ENCODE measurements at regions not wholly inside any gene's neighbourhood (a gene's known extent, or its start where the extent isn't known, plus 50 kb on each side); places are given as distances from the start of the nearest gene placed in this dataset.
"Not testable (repeated sequence)": the region's sequence is repeated elsewhere in the genome, so short reads cannot be mapped to it uniquely, and the experiment has no call there.

DNA sequence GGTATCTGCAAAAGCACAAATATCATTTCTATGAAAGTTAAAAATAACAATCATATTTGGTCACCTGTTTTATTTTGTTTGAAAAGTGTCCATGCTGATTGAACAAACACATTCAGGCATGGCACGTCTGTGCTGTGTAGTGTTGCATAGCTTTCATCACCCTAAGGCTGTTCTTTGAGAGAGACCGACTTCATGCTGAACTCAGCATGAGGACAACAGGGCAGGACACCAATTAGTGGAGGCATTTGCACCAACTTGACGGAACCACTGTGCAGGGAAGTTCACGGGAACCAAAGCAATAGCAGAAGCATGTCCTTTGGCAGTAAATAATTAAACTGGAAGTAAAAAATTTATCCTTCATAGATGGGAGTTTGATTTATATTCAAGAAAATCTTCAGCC is 158.4 kb upstream of the SLC7A11 start:
- Histone ChIP-seq H3K4me1 (ENCODE audit: insufficient read depth) (no peaks in the 10 kb centered on the region), H3K27ac (ENCODE audit: low read depth) (no peak overlapping the region), H3K36me3 (ENCODE audit: insufficient read depth) (no peaks in the 10 kb centered on the region), H3K4me3 (ENCODE audit: low read depth, low read length) (no peak overlapping the region)
- 39% methylated on average over 4 of the region's 4 CpGs for WGBS
- DNase-seq (ENCODE audit: extremely low spot score): no peak

DNA sequence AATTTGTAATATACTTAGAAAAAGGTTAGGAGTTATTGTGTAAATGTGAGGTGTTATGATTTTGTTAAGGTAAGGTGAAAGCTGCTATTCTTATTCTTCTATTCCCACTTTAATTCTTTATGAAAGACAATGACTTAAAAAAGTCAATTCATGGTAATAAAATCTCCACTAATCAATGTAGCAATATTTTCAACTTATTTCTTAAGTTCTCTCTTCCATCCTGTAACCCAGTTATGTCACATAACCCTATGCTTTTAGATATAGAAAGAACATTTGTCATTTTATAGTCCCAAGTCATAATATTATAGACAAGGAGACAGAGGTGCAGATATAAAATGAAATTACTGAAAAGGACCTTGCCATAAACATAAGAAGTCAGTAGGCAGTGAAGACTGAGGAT is 157.9 kb upstream of the SLC7A11 start:
- DNase-seq (ENCODE audit: extremely low spot score): no peak
- Histone ChIP-seq H3K4me1 (ENCODE audit: insufficient read depth) (no peaks in the 10 kb centered on the region), H3K36me3 (ENCODE audit: insufficient read depth) (no peaks in the 10 kb centered on the region), H3K4me3 (ENCODE audit: low read depth, low read length) (no peak overlapping the region), H3K27ac (ENCODE audit: low read depth) (no peak overlapping the region)

- H3K4me3 ChIP-seq (ENCODE audit: low read depth, low read length): no peak overlapping the region
- H3K36me3 ChIP-seq (ENCODE audit: insufficient read depth): no peaks in the 10 kb centered on the region
- H3K4me1 ChIP-seq (ENCODE audit: insufficient read depth): no peaks in the 10 kb centered on the region
- H3K27ac ChIP-seq (ENCODE audit: low read depth): no peak overlapping the region
- no peak for DNase-seq (ENCODE audit: extremely low spot score)
Observed at GRCh38 chr4:138399081-138399480, 156.9 kb upstream of the SLC7A11 start.

DNA sequence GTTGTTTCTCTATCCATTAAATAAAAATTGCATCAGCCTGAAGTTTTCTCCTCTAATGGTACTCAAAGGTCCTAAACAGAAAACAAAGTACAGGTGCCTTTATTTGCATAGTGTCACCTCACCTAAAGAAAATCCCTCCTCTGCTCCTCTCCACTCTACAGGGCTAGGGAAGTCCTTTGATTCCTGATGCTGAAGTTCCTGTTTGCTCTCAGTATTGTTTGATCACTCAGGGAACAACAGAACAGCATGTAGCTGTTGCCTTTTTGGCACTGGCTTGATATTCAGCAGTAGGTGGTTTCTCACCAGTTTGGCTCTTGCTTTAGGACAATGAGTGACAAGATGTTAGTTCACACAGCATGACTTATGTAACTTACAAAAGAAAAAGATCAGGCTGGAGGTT is 156.2 kb upstream of the SLC7A11 start:
- H3K36me3 ChIP-seq (ENCODE audit: insufficient read depth): no peaks in the 10 kb centered on the region
- no peaks in the 10 kb centered on the region for H3K4me1 ChIP-seq (ENCODE audit: insufficient read depth)
- H3K27ac ChIP-seq (ENCODE audit: low read depth): no peak overlapping the region
- DNase-seq (ENCODE audit: extremely low spot score): no peak
- H3K4me3 ChIP-seq (ENCODE audit: low read depth, low read length): no peak overlapping the region

DNA sequence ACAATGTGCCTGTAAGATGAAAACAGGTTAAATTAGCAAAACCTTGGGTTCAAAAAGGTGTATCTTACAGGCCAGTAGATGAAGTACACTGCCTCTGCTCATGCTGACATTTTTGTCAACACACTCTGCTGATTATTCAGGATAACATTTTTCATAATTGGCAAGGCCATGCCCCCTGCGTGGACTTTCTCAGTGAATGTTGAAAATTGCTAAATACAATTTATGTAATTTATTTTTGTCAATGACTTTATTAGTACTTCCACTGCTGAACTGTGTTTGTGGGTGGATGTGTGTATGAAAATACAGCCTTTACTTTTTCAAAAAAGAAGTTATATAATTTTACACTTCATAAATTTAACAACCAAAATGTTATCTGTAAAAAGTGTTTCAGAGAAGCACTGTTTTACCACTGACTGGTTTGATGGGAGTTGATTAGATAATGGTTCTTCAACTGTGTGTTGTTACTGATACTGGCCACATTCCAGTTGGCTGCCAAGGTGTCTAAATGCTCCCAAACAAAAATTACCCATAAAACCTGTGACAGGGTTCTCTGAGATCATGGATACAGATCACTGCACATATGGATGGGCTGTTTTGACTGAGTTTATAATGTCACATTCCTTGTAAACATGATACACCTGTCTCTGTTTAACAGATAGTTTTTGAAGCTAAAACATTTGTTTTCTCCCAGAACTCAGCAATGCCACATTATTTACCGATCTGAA is 151.9 kb upstream of the SLC7A11 start:
- no peak for DNase-seq (ENCODE audit: extremely low spot score)
- Histone ChIP-seq H3K4me3 (ENCODE audit: low read depth, low read length) (no peak overlapping the region), H3K27ac (ENCODE audit: low read depth) (no peak overlapping the region), H3K36me3 (ENCODE audit: insufficient read depth) (no peaks in the 10 kb centered on the region), H3K4me1 (ENCODE audit: insufficient read depth) (no peaks in the 10 kb centered on the region)
- 46% methylated on average over 2 of the region's 2 CpGs for WGBS

DNA sequence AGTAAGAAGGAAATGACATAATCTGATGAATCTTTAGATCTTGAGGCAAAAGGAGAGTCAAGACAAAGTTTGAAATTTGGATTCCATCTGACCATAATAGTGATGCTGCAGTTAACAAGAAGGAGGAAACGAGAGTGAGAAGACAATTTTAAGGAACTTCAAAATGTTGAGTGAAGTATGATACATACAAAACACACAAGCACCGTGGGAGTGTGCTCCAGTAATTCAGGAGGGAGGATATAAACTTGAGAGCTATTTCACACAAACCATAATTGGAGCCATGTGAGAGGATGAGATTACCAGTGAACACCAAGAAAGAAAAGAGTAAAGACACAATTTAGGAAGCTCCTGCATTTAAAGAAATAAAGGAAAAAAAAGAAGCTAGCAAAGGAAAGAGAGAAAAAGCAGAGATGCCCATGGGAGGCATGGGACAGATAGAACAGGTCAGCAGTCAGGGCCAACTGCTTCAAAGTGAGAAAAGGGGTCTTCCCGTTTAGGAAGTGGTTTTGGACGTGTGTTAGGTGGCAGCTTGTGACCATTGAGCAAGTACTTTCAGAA is 150.7 kb upstream of the SLC7A11 start:
- no peak for DNase-seq (ENCODE audit: extremely low spot score)

DNA sequence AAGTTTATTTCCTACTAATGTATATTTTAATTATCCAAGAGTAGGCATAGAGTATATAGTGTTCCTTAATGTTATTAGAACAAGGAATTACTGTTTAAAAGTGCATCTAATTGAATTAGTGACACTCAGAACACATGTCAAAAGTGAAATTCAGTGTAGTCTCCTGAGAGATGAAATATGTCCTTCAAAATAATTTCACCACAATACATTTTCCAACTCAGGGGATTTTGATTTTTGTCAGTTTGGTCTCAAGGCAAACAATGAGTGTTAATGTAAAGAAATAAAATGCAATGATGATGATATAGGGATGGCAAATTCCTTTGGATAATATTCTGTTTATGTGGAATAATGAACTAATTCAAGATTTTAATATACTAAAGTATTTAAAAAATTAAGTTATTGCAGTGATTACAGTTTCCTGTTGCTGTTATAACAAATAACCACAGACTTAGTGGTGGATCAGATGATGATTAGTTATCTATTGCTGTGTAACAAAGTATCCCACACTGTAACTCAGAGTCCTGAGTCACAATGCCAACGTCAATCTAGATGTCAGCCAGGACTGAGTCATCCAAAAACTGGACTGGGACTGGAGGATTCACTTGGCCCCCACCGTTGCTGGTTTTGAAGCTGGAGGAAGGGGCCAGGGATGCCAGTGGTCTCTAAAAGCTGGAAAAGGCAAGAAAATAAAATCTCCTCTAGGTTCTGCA is 148.0 kb upstream of the SLC7A11 start:
- H3K4me1 ChIP-seq (ENCODE audit: insufficient read depth): no peaks in the 10 kb centered on the region
- DNase-seq (ENCODE audit: extremely low spot score): no peak
- H3K36me3 ChIP-seq (ENCODE audit: insufficient read depth): no peaks in the 10 kb centered on the region
- 49% methylated on average over 2 of the region's 2 CpGs for WGBS
- no peak overlapping the region for H3K27ac ChIP-seq (ENCODE audit: low read depth)
- no peak overlapping the region for H3K4me3 ChIP-seq (ENCODE audit: low read depth, low read length)

More for the DNA sequence above, 150.7 kb upstream of the SLC7A11 start:
- 83% methylated on average over 4 of the region's 4 CpGs for WGBS
- Histone ChIP-seq H3K4me1 (ENCODE audit: insufficient read depth) (no peaks in the 10 kb centered on the region), H3K27ac (ENCODE audit: low read depth) (no peak overlapping the region), H3K4me3 (ENCODE audit: low read depth, low read length) (no peak overlapping the region), H3K36me3 (ENCODE audit: insufficient read depth) (no peaks in the 10 kb centered on the region)

DNA sequence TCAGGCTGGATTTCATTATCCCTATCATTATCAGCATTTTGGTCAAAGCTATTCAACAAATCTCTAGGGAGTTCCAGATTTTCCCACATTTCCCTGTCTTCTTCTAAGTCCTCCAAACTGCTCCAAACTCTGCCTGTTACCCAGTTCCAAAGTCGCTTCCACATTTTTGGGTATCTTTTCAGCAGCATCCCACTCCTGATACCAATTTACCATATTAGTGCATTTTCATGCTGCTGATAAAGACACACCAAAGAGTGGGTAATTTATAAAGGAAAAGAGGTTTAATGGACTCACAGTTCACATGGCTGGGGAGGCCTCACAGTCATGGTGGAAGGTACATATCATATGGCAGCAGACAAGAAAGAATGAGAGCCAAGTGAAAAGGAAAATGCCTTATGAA is 132.8 kb upstream of the SLC7A11 start:
- no peaks in the 10 kb centered on the region for H3K4me1 ChIP-seq (ENCODE audit: insufficient read depth)
- no peaks in the 10 kb centered on the region for H3K36me3 ChIP-seq (ENCODE audit: insufficient read depth)
- no peak overlapping the region for H3K27ac ChIP-seq (ENCODE audit: low read depth)
- DNase-seq (ENCODE audit: extremely low spot score): no peak
- H3K4me3 ChIP-seq (ENCODE audit: low read depth, low read length): no peak overlapping the region
- WGBS: 89% methylated on average over 1 of the region's 1 CpG

- Histone ChIP-seq H3K4me3 (ENCODE audit: low read depth, low read length) (no peak overlapping the region), H3K4me1 (ENCODE audit: insufficient read depth) (no peaks in the 10 kb centered on the region), H3K36me3 (ENCODE audit: insufficient read depth) (no peaks in the 10 kb centered on the region), H3K27ac (ENCODE audit: low read depth) (no peak overlapping the region)
- no peak for DNase-seq (ENCODE audit: extremely low spot score)
Observed at GRCh38 chr4:138367942-138368341, 125.8 kb upstream of the SLC7A11 start.

GRCh38 chr4:138352446-138352845 is 110.3 kb upstream of the SLC7A11 start:
- 93% methylated on average over 3 of the region's 3 CpGs for WGBS
- H3K36me3 ChIP-seq (ENCODE audit: insufficient read depth); H3K4me3 ChIP-seq (ENCODE audit: low read depth, low read length); H3K27ac ChIP-seq (ENCODE audit: low read depth); H3K4me1 ChIP-seq (ENCODE audit: insufficient read depth); DNase-seq (ENCODE audit: extremely low spot score): not testable (repeated sequence)

GRCh38 chr4:138348055-138348454 is 105.9 kb upstream of the SLC7A11 start:
- 70% methylated on average over 3 of the region's 3 CpGs for WGBS

GRCh38 chr4:138347561-138347960 is 105.4 kb upstream of the SLC7A11 start:
- H3K27ac ChIP-seq (ENCODE audit: low read depth): no peak overlapping the region
- no peaks in the 10 kb centered on the region for H3K36me3 ChIP-seq (ENCODE audit: insufficient read depth)
- no peak overlapping the region for H3K4me3 ChIP-seq (ENCODE audit: low read depth, low read length)
- no peak for DNase-seq (ENCODE audit: extremely low spot score)
- H3K4me1 ChIP-seq (ENCODE audit: insufficient read depth): no peaks in the 10 kb centered on the region

More at GRCh38 chr4:138348055-138348454, 105.9 kb upstream of the SLC7A11 start:
- no peaks in the 10 kb centered on the region for H3K4me1 ChIP-seq (ENCODE audit: insufficient read depth)
- no peak overlapping the region for H3K27ac ChIP-seq (ENCODE audit: low read depth)
- H3K36me3 ChIP-seq (ENCODE audit: insufficient read depth): no peaks in the 10 kb centered on the region
- DNase-seq (ENCODE audit: extremely low spot score): no peak
- H3K4me3 ChIP-seq (ENCODE audit: low read depth, low read length): no peak overlapping the region

- H3K36me3 ChIP-seq (ENCODE audit: insufficient read depth): no peaks in the 10 kb centered on the region
- WGBS: 66% methylated on average over 4 of the region's 4 CpGs
- no peak overlapping the region for H3K27ac ChIP-seq (ENCODE audit: low read depth)
- H3K4me3 ChIP-seq (ENCODE audit: low read depth, low read length): no peak overlapping the region
- no peaks in the 10 kb centered on the region for H3K4me1 ChIP-seq (ENCODE audit: insufficient read depth)
- no peak for DNase-seq (ENCODE audit: extremely low spot score)
Observed at GRCh38 chr4:138344851-138345250, 102.7 kb upstream of the SLC7A11 start.

DNA sequence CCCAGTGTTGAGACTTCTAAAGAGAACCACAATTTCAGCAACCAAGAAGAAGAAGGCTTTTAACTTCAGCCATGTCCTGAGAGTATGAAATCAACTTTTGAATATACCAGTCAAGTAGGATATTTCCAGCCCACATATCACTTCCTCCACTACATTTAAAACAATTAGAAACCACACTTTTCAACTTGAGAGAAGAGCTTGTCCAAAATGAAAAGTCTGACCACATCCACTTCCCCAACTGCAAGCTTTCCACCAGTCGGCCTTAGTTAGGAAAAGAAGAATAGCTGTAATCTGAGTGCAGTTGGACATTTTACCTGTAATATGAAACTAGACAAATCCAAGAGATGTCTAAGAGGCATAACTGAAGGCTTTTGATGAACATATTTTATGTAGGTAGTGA is 101.9 kb upstream of the SLC7A11 start:
- H3K36me3 ChIP-seq (ENCODE audit: insufficient read depth): no peaks in the 10 kb centered on the region
- 78% methylated on average over 1 of the region's 1 CpG for WGBS
- H3K4me3 ChIP-seq (ENCODE audit: low read depth, low read length): no peak overlapping the region
- no peak overlapping the region for H3K27ac ChIP-seq (ENCODE audit: low read depth)
- no peak for DNase-seq (ENCODE audit: extremely low spot score)
- no peaks in the 10 kb centered on the region for H3K4me1 ChIP-seq (ENCODE audit: insufficient read depth)
